GM12891 (cell line): ENCODE measurements at regions not wholly inside any gene's neighbourhood (a gene's known extent, or its start where the extent isn't known, plus 50 kb on each side); places are given as distances from the start of the nearest gene placed in this dataset.

Experiments
- POLR2A ChIP-seq: IDR thresholded peaks from 2 replicates; pipeline ENCODE4 v1.6.1; 2011; ENCODE audit warnings: low read depth, low read length, control low read depth
- TAF1 ChIP-seq: IDR thresholded peaks from 2 replicates; pipeline ENCODE4 v1.6.1; 2011; ENCODE audit warnings: low read depth, low read length, control low read depth

DNA sequence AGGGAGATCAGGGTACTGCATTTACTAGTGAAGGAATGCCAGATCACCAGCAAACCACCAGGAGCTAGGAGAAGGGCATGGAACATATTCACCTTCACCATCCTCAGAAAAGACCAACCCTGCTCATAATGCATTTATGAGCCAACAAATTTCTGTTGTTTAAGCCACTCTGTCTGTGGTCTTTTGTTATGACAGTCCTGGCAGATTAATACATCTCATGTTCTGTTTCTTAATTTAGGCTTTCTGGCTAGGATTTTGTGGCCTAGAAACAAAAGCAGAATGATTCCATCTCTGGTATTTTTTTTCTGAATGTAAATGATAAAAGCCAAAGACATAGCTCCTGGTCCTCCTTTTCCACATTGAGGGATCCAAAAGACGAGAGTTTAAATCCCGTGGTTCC is 797.9 kb downstream of the TYW1 start:
- TF ChIP-seq POLR2A (no peak), TAF1 (no peak)
